ENCODE measurements at regions not wholly inside any gene's neighbourhood (a gene's known extent, or its start where the extent isn't known, plus 50 kb on each side); places are given as distances from the start of the nearest gene placed in this dataset.

GRCh38 chr1:201612645-201613044 is 73.7 kb downstream of the NAV1 start:
- no peak for DNase-seq

GRCh38 chr1:201614262-201615015 is 75.5 kb downstream of the NAV1 start:
- DNase-seq, result no peak

- DNase-seq, result no peak
Observed at GRCh38 chr1:201617157-201617556, 78.2 kb downstream of the NAV1 start.

- no peak for DNase-seq
Observed at GRCh38 chr1:201618389-201618788, 79.5 kb downstream of the NAV1 start.

- DNase-seq, result no peak
Observed at GRCh38 chr1:201618905-201619304, 80.0 kb downstream of the NAV1 start.

GRCh38 chr1:201619513-201619912 is 80.6 kb downstream of the NAV1 start:
- DNase-seq, result no peak

GRCh38 chr1:201622353-201622752 is 83.4 kb downstream of the NAV1 start:
- DNase-seq, result no peak

- DNase-seq, result no peak
Observed at GRCh38 chr1:201622824-201623223, 83.9 kb downstream of the NAV1 start.

- no peak for DNase-seq
Observed at GRCh38 chr1:201624741-201625225, 85.9 kb downstream of the NAV1 start.

- DNase-seq, result no peak
Observed at GRCh38 chr1:201625226-201625761, 86.4 kb downstream of the NAV1 start.

GRCh38 chr1:201625851-201626251 is 86.9 kb downstream of the NAV1 start:
- no peak for DNase-seq

- DNase-seq, result no peak
Observed at GRCh38 chr1:201626629-201627275, 87.8 kb downstream of the NAV1 start.

- DNase-seq, result no peak
Observed at GRCh38 chr1:201628490-201628889, 89.6 kb downstream of the NAV1 start.

GRCh38 chr1:201630582-201630981 is 91.7 kb downstream of the NAV1 start:
- no peak for DNase-seq

GRCh38 chr1:201631037-201631436 is 92.1 kb downstream of the NAV1 start:
- no peak for DNase-seq

GRCh38 chr1:201632364-201632952 is 93.5 kb downstream of the NAV1 start:
- no peak for DNase-seq

- no peak for DNase-seq
Observed at GRCh38 chr1:201633297-201633696, 94.4 kb downstream of the NAV1 start.

- no peak for DNase-seq
Observed at GRCh38 chr1:201633811-201634210, 94.9 kb downstream of the NAV1 start.

- DNase-seq, result no peak
Observed at GRCh38 chr1:201634261-201634660, 95.3 kb downstream of the NAV1 start.

GRCh38 chr1:201636097-201636496 is 97.2 kb downstream of the NAV1 start:
- DNase-seq, result no peak

- no peak for DNase-seq
Observed at GRCh38 chr1:201636510-201636971, 97.6 kb downstream of the NAV1 start.

- DNase-seq, result no peak
Observed at GRCh38 chr1:201637282-201638079, 98.6 kb downstream of the NAV1 start.

GRCh38 chr1:201639391-201639790 is 100.5 kb downstream of the NAV1 start:
- no peak for DNase-seq
